GM19240 (cell line): ENCODE measurements at regions not wholly inside any gene's neighbourhood (a gene's known extent, or its start where the extent isn't known, plus 50 kb on each side); places are given as distances from the start of the nearest gene placed in this dataset.

Source experiments
- DNase-seq: peaks from one replicate; pipeline ENCODE4 v3.0.0; 2011; ENCODE audit warnings: low spot score; ENCODE audit not compliant: insufficient read length

- no peak for DNase-seq
Observed at GRCh38 chr3:98966862-98967546, 65.5 kb upstream of the DCBLD2 start.

DNA sequence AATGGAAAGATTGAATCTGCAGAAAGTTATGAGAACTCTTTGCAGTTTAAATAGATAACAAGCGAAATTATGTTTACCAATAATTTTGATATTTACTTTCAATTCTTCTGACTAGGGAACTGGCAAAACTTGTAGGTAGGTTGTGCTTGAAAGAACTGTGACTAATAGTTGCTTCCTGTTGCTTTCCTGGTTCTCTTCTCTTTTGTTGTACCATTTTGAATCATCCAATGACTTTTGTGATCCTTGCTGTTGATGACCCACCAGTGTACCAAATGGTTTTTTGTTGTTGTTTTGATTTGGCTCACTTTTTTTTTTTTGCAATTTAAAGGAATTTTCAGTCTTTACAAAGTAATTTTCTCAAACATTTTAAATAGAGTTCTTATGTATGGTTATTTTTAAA lies 64.9 kb upstream of the DCBLD2 start:
- no peak for DNase-seq

- no peak for DNase-seq
Observed at GRCh38 chr3:98964784-98965183, 63.3 kb upstream of the DCBLD2 start.

DNA sequence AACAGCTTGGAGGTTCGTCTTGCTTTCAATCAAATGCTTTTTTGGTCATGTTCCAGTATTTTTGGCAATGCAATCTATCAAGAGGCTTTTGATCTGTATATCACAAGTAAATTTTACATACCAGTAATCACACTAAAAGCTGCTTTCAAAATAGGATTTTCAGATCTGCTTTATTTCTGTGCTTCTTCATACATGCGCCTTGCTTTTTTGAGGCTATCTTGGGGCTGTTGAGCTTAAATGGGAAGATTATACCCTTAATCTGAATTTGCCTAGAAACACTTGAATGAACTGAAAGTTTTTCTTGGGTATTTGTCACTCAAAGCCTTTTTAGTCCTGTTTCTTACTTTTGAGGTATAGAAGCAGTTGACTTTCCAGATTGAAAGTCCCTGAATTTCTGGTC lies 62.1 kb upstream of the DCBLD2 start:
- no peak for DNase-seq

DNA sequence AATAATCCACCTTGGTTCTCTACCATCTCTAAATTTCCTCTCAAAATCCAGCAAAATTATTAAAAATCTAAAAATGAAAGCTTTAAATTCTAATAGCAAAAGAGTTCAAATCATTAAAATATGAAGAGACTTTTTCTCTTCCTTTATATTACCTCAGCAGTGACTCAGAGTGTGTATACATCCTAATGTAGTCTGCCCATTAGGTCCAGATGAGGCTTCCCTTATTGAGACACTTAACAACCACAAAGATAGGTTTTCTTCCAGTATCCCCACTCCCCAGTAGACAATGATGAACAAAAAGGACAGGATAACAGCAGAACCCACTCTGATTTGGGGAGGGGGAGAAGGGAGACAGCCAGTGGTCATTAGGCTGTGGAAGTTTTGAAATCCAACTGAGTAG lies 61.5 kb upstream of the DCBLD2 start:
- DNase-seq, result no peak

- DNase-seq, result no peak
Observed at GRCh38 chr3:98962189-98962930, 60.9 kb upstream of the DCBLD2 start.

DNA sequence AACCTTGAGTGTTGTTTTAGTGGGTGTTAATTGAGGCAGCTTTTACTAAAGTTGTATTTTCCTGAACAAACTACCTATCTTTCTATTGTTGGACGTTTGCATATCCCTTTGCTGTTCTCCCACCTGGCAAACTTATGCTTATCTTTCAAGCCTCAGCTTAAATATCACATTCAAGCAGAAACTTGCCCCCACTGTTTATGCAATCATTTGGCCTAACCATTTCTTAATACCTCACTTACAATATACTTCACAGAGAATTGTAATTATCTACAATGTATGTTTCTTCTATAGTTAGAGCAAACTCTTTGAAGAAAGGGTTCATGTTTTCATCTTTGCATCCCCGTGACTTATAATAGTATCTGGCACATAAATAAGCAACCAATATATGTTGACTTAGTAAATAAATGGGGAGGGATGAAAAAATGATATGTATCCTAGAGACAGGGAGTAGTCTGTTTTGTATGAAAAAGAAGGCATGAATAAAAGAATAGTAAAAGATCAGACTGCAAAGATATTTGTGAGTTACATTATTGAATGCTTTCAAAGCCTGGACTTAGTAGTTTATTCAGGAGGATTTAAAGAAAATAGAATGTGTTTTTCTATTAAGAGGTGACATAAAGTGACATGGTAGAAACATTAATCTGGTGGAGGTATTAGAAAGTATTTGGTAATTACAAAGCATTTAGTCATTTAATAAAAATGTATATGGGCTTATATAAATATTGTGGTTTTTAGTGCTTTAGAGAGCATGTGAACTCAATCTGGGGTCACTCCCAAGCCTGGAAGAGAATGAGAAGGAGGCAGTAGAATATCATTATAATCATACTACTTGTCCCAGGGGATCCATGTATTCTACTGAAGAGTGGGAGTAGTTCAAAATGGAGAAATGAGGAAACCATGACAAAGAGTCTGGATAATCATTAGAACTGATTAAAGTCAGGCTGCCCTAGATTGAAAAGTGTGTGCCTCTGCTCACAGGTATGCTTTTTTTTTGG lies 60.0 kb upstream of the DCBLD2 start:
- no peak for DNase-seq

- no peak for DNase-seq
Observed at GRCh38 chr3:98957681-98958080, 56.2 kb upstream of the DCBLD2 start.

- no peak for DNase-seq
Observed at GRCh38 chr3:98956008-98956407, 54.5 kb upstream of the DCBLD2 start.

- no peak for DNase-seq
Observed at GRCh38 chr3:98954791-98955604, 53.5 kb upstream of the DCBLD2 start.

DNA sequence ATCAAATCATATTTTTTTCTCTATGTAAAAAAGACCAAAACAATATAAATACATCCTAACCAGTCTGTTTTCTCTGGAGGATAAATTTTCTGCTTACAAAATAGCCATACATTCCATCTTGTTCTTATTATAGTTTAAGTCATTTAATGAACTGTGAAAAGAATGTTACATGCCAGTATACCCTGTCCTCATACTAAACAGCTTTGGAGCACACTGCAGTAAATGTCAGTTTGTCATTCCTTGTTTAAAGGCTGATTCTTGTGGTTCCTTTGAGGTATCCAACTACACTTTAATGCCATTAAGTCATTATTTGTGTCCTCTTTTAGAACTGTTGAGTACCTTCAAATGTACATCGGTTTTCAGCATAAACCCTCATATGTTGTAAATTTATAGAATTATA lies 52.7 kb upstream of the DCBLD2 start:
- no peak for DNase-seq

DNA sequence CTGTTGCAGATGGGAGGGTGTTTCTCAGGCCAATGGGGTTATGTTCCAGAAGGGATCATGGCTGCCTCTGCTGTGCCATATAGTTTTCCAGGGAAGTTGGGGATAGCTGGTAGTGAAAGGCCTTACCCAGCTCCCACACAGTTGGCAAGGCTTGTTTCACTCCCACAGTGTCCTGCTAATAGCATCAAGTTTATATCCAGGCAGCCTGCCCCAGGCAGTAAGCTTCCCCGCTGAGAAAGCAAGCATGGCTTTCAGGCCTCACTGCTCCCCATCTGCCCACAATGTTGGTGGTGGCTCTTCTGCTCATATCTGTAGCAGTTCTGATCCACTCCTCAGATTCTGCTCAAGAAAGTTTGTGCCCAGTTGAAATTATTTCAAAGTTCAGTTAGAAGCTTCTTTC lies 50.9 kb upstream of the DCBLD2 start:
- DNase-seq, result no peak
